Activated gamma-delta T cell treated with Interleukin-2 at 50 U/mL for 16 hours (primary cell): ENCODE measurements at regions not wholly inside any gene's neighbourhood (a gene's known extent, or its start where the extent isn't known, plus 50 kb on each side); places are given as distances from the start of the nearest gene placed in this dataset.
"Not testable (repeated sequence)": the region's sequence is repeated elsewhere in the genome, so short reads cannot be mapped to it uniquely, and the experiment has no call there.

Experiments used
- DNase-seq: peaks from one replicate; pipeline ENCODE4 v3.0.0-alpha.2; 2020

- no peak for DNase-seq
Observed at GRCh38 chr13:90591260-90591926, 756.1 kb upstream of the MIR17HG start.

GRCh38 chr13:90591927-90592268 lies 755.6 kb upstream of the MIR17HG start:
- DNase-seq = no peak

DNA sequence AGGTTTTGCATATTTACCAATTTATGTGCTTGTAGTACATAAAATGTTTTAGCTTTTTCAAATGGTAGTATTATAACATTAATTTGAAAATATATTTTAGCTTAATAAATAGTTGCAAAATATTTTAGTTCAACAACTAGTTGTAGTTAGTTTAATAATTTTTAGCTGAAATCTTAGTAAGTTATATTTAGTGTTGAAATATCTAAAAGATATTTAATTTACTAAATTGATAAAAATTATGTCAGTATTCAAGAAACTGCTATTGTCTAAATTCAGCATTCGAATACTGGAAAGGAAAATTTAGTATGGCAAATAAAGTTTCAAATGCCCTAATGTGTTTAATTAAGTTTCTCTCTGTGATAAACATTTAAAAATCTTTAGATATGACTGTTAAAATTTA lies 754.5 kb upstream of the MIR17HG start:
- DNase-seq = no peak

DNA sequence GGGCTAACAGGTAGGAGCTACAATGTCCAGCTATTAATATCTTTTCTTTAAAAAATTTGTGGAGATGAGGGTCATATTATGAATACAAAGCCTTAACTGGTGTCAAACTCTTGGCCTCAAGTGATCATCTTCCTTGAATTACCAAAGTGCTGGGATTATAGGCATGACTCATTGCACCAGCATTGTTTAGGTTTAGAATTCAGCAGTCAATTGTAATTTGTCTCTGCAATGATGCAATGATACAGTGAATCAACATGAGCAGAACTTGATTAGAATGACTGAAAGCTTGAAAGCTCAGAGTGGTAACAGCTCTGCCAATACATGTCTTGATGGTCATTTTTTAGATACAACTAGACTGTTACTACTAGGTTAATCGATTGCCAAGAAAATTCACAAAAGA lies 752.8 kb upstream of the MIR17HG start:
- no peak for DNase-seq

GRCh38 chr13:90605664-90606063 lies 741.8 kb upstream of the MIR17HG start:
- DNase-seq = no peak

DNA sequence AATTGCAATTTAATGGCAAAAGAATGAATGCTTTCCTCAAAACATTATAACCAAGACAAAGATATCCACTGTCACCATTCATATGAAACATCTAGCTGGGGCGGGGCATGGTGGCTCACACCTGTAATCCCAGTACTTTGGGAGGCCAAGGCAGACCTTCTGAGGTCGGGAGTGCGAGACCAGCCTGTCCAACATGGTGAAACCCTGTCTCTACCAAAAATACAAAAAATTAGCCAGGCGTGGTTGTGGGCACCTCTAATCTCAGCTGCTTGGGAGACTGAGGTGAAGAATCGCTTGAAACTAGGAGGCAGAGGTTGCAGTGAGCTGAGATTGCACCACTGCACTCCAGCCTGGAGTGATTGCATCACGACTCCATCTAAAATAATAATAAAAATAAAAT lies 740.6 kb upstream of the MIR17HG start:
- not testable (repeated sequence) for DNase-seq

DNA sequence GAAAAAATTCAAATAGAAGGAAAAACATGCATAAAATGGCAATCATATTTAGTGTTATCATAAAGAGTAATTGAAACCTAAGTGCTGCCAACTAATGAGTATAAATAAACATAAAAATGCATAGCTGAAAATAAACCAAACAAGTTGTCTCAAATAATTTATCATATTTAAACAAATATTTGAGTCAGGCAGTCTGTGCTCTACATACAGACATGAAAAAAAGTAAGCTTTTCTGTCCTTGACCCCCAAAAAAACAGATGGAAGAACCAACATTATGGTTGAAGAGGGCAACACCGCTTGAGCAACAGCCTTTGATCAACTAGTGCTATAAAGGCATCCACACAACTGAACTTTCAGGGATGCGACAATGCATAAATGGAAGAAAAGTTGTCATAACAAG lies 735.1 kb upstream of the MIR17HG start:
- no peak for DNase-seq

DNA sequence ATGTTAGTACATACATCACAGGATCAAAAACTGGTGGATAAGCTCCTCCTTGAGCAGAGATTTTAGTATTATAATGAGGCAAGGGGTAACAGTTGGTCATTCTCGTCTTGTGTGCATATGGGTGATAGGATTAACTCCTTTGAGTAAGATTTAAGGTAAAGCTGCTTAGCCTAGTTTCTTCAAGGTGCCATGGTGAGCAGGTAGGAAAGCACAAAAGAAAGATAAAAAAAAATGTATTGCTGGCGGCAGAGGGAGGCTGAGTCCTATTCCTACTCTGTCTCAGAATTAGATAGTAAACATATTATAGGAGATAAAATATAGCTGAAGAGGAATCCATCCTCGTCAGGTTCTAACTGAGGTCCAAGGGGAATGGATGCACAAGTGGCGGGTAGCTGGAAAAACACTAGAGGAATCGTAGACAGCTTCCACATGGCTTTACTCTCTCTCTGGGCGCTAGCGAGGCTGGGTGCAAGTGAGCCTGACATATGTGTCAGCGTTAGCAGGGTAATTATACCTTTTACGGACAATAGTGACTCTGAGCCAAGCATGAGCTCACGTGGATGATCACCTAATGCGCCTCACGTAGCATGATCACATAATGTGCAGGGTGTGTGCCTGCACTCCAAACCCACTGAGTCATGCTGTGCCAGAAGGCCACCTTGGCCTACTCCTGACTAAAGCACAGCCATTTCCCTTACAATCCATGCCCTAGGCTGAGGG lies 734.3 kb upstream of the MIR17HG start:
- no peak for DNase-seq

DNA sequence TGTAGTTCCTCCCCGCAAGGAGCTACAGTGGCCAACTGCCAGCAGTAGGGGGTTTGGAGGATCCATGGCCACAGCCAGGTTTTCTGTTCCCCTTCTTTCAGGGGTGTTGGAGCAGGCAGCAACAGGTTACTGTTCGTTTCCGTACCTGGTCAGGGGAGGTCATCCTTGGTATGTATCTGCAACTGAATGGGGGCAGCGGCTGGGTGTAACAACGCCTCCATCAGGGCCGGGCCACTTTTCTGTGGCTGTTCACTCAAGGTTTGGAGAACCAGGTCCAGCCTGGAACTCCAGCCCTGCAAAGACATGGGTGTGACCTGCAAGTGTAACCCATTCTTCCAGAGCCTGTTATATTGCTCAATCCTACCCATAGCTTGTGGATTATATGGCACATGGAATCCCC lies 732.3 kb upstream of the MIR17HG start:
- DNase-seq = no peak

DNA sequence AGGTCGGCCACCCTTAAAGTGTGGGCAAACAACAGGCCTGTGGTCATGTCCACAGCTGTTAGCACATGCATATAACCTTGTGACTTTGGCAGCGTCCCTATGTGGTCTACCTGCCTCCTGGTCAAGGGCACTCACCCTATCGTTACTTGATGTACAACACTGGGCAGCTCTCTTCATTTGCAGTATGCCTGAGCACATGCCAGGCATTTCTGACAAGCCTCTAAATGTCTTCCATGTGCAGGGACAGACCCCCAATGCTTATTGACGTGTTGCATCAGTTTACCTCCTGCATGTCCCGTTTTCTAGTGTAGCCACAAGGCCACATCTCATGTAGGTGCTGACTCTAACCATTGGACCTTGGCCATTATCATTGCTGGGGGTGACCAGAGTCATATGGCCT lies 731.7 kb upstream of the MIR17HG start:
- DNase-seq = no peak

DNA sequence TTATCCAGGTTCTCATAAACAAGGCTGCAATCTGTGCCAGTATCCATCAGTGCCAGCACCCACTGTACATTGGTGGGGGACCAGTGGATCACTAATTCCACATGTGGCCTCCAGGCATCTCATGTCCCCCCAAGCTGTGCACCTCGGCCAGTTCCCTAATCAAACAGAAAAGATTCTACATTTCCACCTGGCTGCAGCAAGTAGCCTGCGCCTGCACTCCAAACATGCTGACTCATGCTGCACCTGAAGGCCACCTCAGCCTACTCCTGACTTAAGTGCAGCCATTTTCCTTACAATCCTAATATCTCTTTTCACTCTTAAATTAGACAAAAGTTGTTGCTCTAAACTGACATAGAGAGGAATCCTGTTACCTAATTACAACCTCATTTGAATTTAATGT lies 729.4 kb upstream of the MIR17HG start:
- no peak for DNase-seq

DNA sequence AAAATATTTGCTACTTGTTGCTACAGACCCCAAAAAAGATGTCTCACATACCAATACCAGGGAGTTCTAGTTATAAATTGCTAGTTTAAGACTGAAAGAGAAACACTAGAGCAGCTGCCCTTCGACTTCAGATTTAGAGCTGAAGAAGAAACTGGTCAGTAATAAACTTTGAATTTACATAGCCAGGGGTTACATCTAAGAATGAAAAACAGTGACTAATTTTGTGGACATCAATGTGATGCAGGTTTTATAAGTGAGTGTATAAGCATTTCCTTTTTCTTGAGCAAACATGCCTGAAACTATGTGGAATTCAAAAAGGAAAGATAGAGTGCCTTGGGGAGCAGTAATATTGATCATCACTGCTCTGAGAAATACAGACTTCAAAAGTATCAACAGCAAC lies 724.9 kb upstream of the MIR17HG start:
- no peak for DNase-seq

DNA sequence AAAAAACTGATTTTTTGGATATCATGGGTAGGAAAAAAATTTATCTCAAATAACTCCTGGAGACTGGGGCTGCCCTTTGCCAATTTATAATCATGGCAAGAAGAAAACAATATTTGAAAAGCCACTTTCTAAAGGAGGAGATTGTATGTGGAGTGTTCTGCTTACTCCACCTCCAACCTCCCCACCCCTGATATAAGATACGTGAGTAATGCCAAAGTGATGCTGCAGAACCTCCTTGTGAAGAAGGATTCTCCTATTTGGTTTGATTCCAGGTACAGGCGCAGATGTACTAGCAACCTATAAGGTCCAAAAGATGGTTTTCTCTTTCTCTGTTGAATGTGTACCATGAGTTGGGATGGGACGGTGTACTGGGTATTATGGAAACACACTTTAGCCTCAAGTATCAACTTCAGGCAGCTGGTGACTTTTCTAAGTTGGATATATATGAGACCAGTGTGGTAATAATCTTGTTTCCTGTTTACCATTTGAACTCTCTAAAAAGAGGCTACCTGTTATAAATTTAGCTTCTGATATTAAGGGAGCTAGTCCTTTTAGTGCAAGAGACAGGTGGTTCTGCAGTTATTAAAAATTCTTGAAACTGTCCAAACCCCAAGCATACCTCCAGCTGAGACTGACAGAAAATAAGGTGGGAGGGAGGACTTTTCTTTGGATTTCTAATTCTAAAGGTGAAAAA lies 724.0 kb upstream of the MIR17HG start:
- DNase-seq = no peak

DNA sequence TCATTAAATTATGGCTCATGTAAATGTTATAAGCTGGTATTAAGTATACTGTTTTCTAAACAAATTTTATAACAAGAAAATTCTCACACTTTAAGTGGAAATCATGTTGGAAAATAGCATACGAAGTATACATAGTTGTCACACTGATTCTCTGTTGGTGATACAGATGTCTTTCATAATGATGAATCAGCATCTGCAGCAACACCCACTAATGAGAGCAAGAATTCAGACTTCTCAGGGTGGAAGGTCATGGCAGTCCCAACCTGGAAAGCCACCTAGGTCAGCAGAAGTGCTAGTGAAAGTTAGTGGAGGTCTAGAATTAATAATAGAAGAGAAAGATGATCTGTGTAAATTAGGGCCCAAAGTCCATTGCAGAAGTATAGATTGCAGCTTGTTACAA lies 719.7 kb upstream of the MIR17HG start:
- no peak for DNase-seq

DNA sequence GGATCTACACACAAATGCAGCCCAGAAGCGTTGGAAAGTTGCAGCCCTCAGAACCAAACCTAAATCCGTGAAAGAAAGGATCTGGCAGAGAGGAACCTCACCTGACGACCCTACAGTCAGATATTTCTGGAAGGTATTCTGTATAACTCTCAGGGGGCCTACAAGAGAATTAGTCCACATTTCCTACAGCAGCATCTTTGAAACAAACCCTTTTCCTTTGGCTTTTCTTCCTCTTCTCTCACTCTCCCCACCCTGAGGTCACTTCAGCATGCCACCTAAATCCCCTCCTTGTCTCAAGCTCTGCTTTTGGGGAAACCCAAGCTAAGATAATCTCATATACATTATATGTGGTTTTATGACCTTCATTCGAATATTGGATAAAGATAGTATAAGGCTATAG lies 719.0 kb upstream of the MIR17HG start:
- no peak for DNase-seq

DNA sequence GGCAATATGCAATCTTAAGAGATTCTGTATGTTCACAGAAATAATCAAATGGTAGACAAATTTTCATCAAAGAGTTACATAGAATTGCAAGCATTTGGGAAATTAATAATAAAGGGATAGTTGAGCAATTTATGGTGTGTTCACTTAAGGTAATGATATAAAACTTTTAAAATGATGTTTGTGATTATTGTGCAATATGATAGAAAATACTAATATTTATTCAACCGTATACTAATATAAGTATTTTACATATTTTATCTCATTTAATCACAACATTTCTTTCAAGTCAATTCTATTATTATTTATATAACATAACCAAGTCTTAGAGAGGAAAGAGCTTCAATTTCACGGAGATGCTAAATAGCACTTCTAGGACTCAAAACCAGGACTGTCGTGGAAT lies 716.8 kb upstream of the MIR17HG start:
- no peak for DNase-seq

DNA sequence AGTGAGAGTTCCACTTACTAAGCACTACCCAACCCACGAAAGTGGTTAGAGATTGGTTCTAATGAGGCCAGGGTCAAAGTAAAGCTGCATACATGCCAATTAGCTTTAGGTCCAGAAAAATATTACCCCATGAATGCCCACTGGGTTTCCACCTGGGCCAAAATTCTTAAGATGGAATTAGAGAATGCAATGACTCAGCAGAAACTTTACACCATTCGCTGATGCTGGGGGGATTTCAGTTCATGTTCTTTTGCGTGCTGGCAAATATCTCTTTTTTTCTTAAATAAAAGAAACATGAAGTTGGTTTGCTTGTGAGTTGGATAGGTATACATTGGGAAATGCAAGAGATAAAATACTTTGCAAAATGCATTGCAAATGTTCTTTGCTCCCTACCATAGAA lies 715.3 kb upstream of the MIR17HG start:
- DNase-seq = no peak

GRCh38 chr13:90633849-90634248 lies 713.6 kb upstream of the MIR17HG start:
- no peak for DNase-seq

GRCh38 chr13:90640976-90641375 lies 706.5 kb upstream of the MIR17HG start:
- no peak for DNase-seq

DNA sequence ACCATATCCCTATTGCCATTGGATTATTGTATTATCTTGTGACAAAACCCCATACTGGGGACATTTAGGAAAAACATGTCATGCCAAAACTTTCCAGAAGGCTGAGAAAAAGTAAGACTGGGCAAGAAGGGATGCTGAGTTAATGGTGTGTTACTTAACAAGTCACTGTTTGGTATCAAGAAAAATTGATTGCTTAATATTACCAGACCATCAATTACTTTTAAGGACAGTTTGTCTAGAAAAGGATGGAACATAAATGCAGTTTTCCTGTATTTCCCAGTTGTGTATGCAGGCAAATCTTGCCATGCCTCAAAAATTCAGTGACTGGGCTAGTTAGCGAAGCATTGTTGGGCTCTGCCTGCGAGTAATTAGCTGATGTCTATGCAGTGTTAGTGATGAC lies 705.6 kb upstream of the MIR17HG start:
- DNase-seq = no peak

DNA sequence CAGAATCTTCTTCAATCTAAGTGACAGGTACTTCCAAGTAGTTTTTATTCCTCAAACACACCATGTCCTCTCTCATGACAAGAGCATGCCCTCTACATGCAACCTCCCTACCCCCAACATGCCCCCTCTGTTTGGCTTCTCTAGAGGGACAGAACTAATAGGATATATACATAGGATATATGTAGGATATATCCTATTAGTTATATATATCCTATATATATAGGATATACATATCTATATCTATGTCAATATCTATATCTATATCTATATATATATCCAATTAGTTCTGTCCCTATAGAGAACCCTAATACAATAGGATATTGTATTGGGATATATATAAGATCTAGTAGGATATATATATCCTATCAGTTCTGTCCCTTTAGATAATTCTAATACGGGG lies 701.9 kb upstream of the MIR17HG start:
- no peak for DNase-seq

- no peak for DNase-seq
Observed at GRCh38 chr13:90648497-90648896, 699.0 kb upstream of the MIR17HG start.

GRCh38 chr13:90652036-90652435 lies 695.5 kb upstream of the MIR17HG start:
- no peak for DNase-seq

- DNase-seq = no peak
Observed at GRCh38 chr13:90654970-90655369, 692.5 kb upstream of the MIR17HG start.

DNA sequence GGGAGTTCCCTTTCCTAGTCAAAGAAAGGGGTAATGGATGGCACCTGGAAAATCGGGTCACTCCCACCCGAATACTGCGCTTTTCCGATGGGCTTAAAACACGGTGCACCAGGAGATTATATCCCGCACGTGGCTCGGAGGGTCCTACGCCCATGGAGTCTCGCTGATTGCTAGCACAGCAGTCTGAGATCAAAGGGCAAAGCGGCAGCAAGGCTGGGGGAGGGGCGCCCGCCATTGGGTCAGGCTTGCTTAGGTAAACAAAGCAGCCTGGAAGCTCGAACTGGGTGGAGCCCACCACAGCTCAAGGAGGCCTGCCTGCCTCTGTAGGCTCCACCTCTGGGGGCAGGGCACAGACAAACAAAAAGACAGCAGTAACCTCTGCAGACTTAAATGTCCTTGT lies 683.3 kb upstream of the MIR17HG start:
- DNase-seq = not testable (repeated sequence)
